AG09319 (cell line): ENCODE measurements at regions not wholly inside any gene's neighbourhood (a gene's known extent, or its start where the extent isn't known, plus 50 kb on each side); places are given as distances from the start of the nearest gene placed in this dataset.

Source experiments
- DNase-seq: peaks from one replicate; pipeline ENCODE4 v3.0.0-alpha.2; 2010; ENCODE audit warnings: low read depth; ENCODE audit errors: extremely low read depth
- CTCF ChIP-seq: IDR thresholded peaks from 2 replicates; pipeline ENCODE4 v1.5.1; 2011; ENCODE audit warnings: low read depth, mild to moderate bottlenecking, inconsistent platforms, low read length, moderate library complexity

GRCh38 chr4:60344908-60345307 is 855.2 kb upstream of the ADGRL3 start:
- no peak for TF ChIP-seq CTCF
- no peak for DNase-seq

GRCh38 chr4:60345392-60345791 is 854.7 kb upstream of the ADGRL3 start:
- no peak for DNase-seq
- no peak for TF ChIP-seq CTCF

DNA sequence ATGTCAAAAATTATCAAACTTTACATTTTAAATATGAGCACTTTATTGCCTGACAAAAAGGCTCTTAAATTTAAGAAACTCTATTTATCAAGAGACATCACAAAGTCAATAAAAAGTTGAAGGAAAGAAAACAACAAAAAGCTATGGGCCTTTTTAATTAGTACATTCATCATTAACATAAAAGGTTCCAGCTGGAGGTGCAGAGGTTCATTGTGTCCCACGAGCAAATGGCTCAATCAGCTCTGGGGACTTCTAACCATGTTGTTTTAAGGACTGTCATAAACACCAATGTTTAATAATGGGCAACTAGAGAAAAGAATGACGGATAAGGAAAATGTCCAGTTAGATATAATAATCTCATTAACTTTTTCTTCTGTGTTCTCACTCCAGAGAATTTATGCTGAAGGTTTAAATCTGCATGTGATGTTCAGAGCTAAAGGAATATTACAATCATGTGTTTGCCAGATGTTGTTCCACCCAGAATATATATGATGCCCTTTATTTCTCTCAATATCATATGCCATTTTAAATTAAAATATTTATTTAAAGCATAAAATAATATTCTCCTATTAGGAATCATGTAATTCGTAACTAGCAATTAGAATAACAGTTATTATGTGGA is 840.3 kb upstream of the ADGRL3 start:
- TF ChIP-seq CTCF = no peak
- DNase-seq = no peak

DNA sequence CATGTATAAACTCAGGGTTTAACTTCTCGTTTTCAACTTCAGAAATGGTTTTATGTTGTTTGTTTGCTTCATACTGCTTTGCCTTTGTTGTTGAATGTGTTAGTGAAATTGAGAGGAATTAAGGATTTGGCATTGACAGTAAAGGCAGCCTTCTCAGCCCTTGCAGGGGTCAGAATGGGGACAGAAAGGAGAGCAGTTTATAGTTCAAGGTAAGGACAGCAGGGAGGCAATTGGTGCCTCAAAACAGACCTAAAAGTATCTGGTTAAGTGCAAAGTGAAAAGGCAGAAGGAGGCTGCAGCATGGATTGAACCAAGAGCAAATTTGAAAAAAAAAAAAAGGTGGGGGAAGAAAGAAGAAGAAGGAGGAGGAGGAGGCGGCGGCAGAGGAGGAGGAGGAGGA is 835.0 kb upstream of the ADGRL3 start:
- DNase-seq = no peak
- no peak for TF ChIP-seq CTCF

- no peak for TF ChIP-seq CTCF
- DNase-seq = no peak
These were observed 833.5 kb upstream of the ADGRL3 start for GRCh38 chr4:60366661-60367060.

- no peak for TF ChIP-seq CTCF
- no peak for DNase-seq
These were observed 831.1 kb upstream of the ADGRL3 start for GRCh38 chr4:60368986-60369385.

- no peak for DNase-seq
- no peak for TF ChIP-seq CTCF
These were observed 822.1 kb upstream of the ADGRL3 start for GRCh38 chr4:60378010-60378409.
